ENCODE measurements at regions not wholly inside any gene's neighbourhood (a gene's known extent, or its start where the extent isn't known, plus 50 kb on each side); places are given as distances from the start of the nearest gene placed in this dataset.

GRCh38 chr2:70036290-70036689, 51.0 kb upstream of the PCBP1 start:
- DNase-seq (ENCODE audit: low spot score), result no peak

GRCh38 chr2:70035344-70035844, 51.9 kb upstream of the PCBP1 start:
- DNase-seq (ENCODE audit: low spot score), result no peak

- DNase-seq (ENCODE audit: low spot score), result no peak
Observed at GRCh38 chr2:70030724-70031420, 56.4 kb upstream of the PCBP1 start.

- DNase-seq (ENCODE audit: low spot score), result peak; percentile 79
Observed at GRCh38 chr2:70029814-70030409, 57.4 kb upstream of the PCBP1 start.

GRCh38 chr2:70024284-70024683, 62.9 kb upstream of the ASPRV1 start:
- DNase-seq (ENCODE audit: low spot score), result no peak

- DNase-seq (ENCODE audit: low spot score), result no peak
Observed at GRCh38 chr2:70019096-70019495, 57.7 kb upstream of the ASPRV1 start.

- DNase-seq (ENCODE audit: low spot score), result no peak
Observed at GRCh38 chr2:70017962-70018361, 56.5 kb upstream of the ASPRV1 start.

- DNase-seq (ENCODE audit: low spot score), result no peak
Observed at GRCh38 chr2:70014959-70015358, 53.5 kb upstream of the ASPRV1 start.

GRCh38 chr2:70012887-70013286, 51.5 kb upstream of the ASPRV1 start:
- no peak for DNase-seq (ENCODE audit: low spot score)

- no peak for DNase-seq (ENCODE audit: low spot score)
Observed at GRCh38 chr2:70011786-70012185, 50.4 kb upstream of the ASPRV1 start.

- DNase-seq (ENCODE audit: low spot score), result no peak
Observed at GRCh38 chr2:70011335-70011734, 49.9 kb upstream of the ASPRV1 start.

Measured in kidney tubule cell (primary cell).